Hepatocyte (in vitro differentiated cells): ENCODE measurements at regions not wholly inside any gene's neighbourhood (a gene's known extent, or its start where the extent isn't known, plus 50 kb on each side); places are given as distances from the start of the nearest gene placed in this dataset.

Experiments used
- EZH2 ChIP-seq: fragments of 200-600 bp; sonication (generic); IDR thresholded peaks from 2 replicates; pipeline ENCODE4 v1.6.1; 2016; ENCODE audit warnings: antibody characterized with exemption, mild to moderate bottlenecking, borderline replicate concordance
- TF ChIP-seq, protein P1 (sequence below): fragments of 200-600 bp; sonication (generic); IDR thresholded peaks from 2 replicates; pipeline ENCODE4 v1.5.1; 2016; ENCODE audit warnings: antibody characterized with exemption, mild to moderate bottlenecking; ENCODE audit not compliant: poor library complexity

DNA sequence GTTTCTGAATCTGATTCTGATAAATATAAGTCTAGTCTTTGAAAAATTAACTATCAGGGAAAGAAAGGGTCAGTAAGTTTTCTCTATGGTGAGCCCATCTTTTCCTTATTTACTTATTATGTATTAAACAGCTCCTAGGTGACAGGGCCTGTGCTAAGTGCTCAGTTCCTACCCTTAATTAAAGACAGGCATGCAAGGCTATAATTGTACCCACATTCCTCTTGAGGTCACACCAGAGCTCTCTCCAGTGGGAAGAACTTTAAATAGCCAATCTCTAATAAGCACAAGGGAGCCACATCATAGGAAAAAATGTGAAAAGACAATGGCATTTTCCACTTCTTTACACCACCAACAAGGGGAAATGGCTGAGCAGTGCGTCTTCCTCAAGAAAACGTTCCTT lies 421.8 kb upstream of the SLC35B3 start:
- TF ChIP-seq, protein P1, sequence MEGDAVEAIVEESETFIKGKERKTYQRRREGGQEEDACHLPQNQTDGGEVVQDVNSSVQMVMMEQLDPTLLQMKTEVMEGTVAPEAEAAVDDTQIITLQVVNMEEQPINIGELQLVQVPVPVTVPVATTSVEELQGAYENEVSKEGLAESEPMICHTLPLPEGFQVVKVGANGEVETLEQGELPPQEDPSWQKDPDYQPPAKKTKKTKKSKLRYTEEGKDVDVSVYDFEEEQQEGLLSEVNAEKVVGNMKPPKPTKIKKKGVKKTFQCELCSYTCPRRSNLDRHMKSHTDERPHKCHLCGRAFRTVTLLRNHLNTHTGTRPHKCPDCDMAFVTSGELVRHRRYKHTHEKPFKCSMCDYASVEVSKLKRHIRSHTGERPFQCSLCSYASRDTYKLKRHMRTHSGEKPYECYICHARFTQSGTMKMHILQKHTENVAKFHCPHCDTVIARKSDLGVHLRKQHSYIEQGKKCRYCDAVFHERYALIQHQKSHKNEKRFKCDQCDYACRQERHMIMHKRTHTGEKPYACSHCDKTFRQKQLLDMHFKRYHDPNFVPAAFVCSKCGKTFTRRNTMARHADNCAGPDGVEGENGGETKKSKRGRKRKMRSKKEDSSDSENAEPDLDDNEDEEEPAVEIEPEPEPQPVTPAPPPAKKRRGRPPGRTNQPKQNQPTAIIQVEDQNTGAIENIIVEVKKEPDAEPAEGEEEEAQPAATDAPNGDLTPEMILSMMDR, result no peak
- TF ChIP-seq EZH2, result no peak
